Peyer's patch (tissue), 4 donors: ENCODE measurements at regions not wholly inside any gene's neighbourhood (a gene's known extent, or its start where the extent isn't known, plus 50 kb on each side); places are given as distances from the start of the nearest gene placed in this dataset.
"Not testable (repeated sequence)": the region's sequence is repeated elsewhere in the genome, so short reads cannot be mapped to it uniquely, and the experiment has no call there.

Source experiments
- DNase-seq, 3 donors: peaks; one replicate each; pipeline ENCODE4 v3.0.0-alpha.2; 2017 to 2019
- H3K27ac ChIP-seq, 4 donors: fragments of 200-600 bp; sonication (generic); one replicate each; pipeline ENCODE4 v1.5.1; 2016 to 2019
- H3K27me3 ChIP-seq, 2 donors: fragments of 200-600 bp; sonication (generic); one replicate each; pipeline ENCODE4 v1.5.1; 2019
- H3K36me3 ChIP-seq, 3 donors: fragments of 200-600 bp; sonication (generic); one replicate each; pipeline ENCODE4 v1.5.1; 2016 to 2019
- H3K4me1 ChIP-seq, 4 donors: fragments of 200-600 bp; sonication (generic); one replicate each; pipeline ENCODE4 v1.5.1; 2016 to 2019
- H3K4me3 ChIP-seq, 4 donors: fragments of 200-600 bp; sonication (generic); 1 replicate in 3 of 4; 2 replicates in 1 of 4; pipeline ENCODE4 v1.5.1; 2016 to 2019; ENCODE audit warnings: mild to moderate bottlenecking in 1 of 4
- H3K9me3 ChIP-seq, 4 donors: fragments of 200-600 bp; sonication (generic); one replicate each; pipeline ENCODE4 v1.5.1; 2016 to 2019; ENCODE audit warnings: mild to moderate bottlenecking in 1 of 4
- POLR2A ChIP-seq, 2 donors: fragments of 450-650 bp; IDR thresholded peaks; one replicate each; pipeline ENCODE4 v1.5.1; 2017; ENCODE audit warnings: antibody characterized with exemption in 2 of 2, mild to moderate bottlenecking in 2 of 2, moderate library complexity in 2 of 2
- TF ChIP-seq, protein P1 (sequence below), 6 experiments: fragments of 450-650 bp in 4 of 6; fragments of 200-600 bp in 2 of 6; sonication (generic) in 1 of 6; IDR thresholded peaks; one replicate each; pipeline ENCODE4 v1.5.1; 2017 to 2019; ENCODE audit warnings: antibody characterized with exemption in 6 of 6, mild to moderate bottlenecking in 3 of 6, moderate library complexity in 1 of 6

DNA sequence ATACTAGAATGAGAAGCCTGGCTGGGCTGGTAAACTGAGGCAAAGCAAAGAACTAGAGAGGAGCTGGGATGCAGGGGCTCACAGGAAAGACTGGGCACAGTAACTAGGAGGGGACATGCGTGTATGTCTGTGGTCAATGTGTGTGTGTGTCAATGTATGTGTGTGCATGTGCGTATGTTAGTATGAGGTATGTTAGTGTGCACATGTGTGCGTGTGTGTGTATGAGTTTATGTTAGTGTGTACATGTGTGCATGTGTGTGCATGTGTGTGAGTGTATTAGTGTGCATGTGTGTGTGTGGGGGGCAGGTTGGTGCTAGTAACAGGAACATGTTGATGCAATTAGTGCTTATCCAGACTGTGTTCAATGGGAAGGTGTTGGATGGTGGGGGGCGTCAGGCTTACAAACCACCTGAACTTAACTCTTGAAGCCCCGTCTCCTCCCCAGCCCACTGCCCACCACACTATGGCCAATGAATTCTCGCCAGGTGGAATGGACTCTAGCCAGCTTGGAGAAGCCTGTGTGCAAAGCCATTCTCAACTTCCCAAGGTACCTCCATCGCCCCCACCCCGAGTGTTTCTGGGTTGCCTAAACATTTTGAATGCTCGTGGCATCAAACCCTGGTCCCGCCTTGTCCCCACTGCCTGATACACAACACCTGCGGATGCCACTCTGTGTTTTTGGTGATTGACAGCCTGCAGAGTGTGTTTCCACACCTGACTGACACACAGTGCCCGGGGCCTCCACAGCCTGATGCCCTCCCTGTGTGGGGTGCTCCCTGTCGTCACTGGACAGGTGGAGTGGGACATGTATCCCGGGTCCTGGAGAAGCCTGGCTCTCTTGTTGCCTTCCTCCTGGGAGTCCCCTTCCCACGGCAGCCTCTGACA is 90.1 kb upstream of the ASB18 start:
- Histone ChIP-seq H3K9me3 (no peaks in the 10 kb centered on the region), H3K36me3 (no peaks in the 10 kb centered on the region), H3K27ac (no peak overlapping the region), H3K27me3 (no peaks in the 10 kb centered on the region), H3K4me3 (no peak overlapping the region), H3K4me1 (no peaks in the 10 kb centered on the region)
- no peak for TF ChIP-seq POLR2A (IDR thresholded peaks at IDR 0.05)
- TF ChIP-seq, protein P1, sequence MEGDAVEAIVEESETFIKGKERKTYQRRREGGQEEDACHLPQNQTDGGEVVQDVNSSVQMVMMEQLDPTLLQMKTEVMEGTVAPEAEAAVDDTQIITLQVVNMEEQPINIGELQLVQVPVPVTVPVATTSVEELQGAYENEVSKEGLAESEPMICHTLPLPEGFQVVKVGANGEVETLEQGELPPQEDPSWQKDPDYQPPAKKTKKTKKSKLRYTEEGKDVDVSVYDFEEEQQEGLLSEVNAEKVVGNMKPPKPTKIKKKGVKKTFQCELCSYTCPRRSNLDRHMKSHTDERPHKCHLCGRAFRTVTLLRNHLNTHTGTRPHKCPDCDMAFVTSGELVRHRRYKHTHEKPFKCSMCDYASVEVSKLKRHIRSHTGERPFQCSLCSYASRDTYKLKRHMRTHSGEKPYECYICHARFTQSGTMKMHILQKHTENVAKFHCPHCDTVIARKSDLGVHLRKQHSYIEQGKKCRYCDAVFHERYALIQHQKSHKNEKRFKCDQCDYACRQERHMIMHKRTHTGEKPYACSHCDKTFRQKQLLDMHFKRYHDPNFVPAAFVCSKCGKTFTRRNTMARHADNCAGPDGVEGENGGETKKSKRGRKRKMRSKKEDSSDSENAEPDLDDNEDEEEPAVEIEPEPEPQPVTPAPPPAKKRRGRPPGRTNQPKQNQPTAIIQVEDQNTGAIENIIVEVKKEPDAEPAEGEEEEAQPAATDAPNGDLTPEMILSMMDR (IDR thresholded peaks at IDR 0.05), result no peak
- DNase-seq, result no peak

DNA sequence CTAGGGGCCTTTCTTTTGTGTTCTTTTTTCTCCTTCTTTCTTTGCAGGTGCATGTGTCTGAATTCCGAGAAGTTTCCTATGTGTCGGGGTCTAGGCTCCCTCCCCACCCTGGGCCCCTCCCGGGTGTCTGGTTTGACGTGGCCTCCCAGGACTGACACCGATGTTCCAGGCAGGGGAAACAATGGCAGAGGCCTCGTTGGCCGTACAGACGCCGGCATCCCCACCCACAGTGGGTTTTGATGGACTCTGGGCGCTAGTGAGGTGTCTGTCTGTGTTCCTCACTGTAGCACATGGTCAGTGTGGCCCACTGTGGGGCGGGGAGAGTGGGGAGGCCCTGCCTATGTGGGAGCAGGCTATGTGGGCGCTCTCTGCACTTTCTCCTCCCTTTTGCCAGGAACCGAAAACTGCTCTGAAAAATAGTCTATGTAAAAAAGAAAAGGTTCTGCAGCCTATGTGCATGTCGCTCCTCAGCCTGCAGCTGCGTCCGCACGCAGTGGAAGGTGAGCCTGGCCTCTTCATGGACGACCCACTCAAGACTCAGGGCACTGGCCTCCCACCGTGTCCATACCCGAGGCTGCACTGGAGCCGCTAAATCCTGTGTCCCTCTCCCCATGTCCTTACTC is 90.9 kb upstream of the ASB18 start:
- Histone ChIP-seq H3K27me3 (no peaks in the 10 kb centered on the region), H3K4me1 (no peaks in the 10 kb centered on the region), H3K36me3 (no peaks in the 10 kb centered on the region), H3K9me3 (no peaks in the 10 kb centered on the region), H3K4me3 (no peak overlapping the region), H3K27ac (no peak overlapping the region)
- TF ChIP-seq, protein P1 (IDR thresholded peaks at IDR 0.05), result no peak
- no peak for TF ChIP-seq POLR2A (IDR thresholded peaks at IDR 0.05)
- no peak for DNase-seq

DNA sequence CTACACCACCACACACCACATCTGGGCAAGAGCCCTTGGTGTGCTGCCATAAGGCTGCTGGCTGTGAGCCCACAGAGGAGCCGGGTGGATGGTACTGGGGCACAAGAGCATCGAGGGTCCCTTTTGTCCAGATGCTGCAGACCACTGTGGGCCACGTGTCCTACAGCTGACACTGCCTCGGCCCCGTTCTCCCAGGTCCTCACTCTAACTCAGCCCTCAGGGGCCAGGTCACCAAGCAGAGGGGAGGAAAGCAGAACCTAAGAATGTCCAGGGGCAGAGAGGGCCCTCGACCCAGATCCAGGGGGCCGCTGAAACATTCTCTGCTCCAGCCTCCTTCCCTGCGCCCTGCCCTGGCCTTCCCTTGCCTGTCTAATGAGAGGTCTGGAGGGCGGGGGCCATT is 91.7 kb upstream of the ASB18 start:
- no peak overlapping the region for H3K4me3 ChIP-seq
- no peaks in the 10 kb centered on the region for H3K4me1 ChIP-seq
- H3K9me3 ChIP-seq, result no peaks in the 10 kb centered on the region
- TF ChIP-seq, protein P1 (IDR thresholded peaks at IDR 0.05), result no peak
- no peak for TF ChIP-seq POLR2A (IDR thresholded peaks at IDR 0.05)
- H3K27ac ChIP-seq, result no peak overlapping the region
- no peak for DNase-seq
- no peaks in the 10 kb centered on the region for H3K36me3 ChIP-seq
- no peaks in the 10 kb centered on the region for H3K27me3 ChIP-seq

DNA sequence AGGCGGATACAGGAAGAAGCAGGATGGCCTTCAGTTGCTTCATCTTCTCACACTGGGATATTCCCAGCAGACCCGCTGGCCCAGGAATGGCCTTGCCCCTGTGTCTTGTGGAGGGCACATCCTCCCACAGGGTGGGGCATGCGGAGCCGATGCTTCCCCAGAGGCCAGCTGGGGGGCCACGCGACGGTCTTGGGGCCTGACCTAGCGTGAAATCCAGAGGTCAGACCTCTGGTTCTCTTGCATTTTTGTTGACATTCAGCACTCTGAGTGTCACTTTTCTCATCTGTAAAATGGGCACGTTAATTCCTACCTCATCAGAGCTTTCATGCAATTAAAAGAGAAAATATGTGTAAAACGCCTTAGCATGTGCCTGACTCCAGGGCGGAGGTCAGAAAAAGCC is 92.1 kb upstream of the ASB18 start:
- not testable (repeated sequence) for H3K36me3 ChIP-seq, H3K4me1 ChIP-seq

DNA sequence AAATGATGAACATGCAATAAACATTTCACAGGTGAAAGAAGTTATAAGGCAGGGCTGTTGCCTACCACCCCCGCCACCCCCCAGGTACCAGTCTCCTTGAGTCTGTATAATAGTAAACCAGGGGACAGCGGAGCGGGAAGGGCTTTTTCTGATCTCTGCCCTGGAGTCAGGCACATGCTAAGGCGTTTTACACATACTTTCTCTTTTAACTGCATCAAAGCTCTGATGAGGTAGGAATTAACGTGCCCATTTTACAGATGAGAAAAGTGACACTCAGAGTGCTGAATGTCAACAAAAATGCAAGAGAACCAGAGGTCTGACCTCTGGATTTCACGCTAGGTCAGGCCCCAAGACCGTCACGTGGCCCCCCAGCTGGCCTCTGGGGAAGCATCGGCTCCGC is 94.3 kb upstream of the ASB18 start:
- H3K4me1 ChIP-seq, H3K36me3 ChIP-seq, H3K27me3 ChIP-seq, H3K4me3 ChIP-seq, DNase-seq, H3K9me3 ChIP-seq, H3K27ac ChIP-seq: not testable (repeated sequence)

More for the DNA sequence above, 92.1 kb upstream of the ASB18 start:
- DNase-seq, H3K27ac ChIP-seq, H3K9me3 ChIP-seq, H3K27me3 ChIP-seq, H3K4me3 ChIP-seq: not testable (repeated sequence)

DNA sequence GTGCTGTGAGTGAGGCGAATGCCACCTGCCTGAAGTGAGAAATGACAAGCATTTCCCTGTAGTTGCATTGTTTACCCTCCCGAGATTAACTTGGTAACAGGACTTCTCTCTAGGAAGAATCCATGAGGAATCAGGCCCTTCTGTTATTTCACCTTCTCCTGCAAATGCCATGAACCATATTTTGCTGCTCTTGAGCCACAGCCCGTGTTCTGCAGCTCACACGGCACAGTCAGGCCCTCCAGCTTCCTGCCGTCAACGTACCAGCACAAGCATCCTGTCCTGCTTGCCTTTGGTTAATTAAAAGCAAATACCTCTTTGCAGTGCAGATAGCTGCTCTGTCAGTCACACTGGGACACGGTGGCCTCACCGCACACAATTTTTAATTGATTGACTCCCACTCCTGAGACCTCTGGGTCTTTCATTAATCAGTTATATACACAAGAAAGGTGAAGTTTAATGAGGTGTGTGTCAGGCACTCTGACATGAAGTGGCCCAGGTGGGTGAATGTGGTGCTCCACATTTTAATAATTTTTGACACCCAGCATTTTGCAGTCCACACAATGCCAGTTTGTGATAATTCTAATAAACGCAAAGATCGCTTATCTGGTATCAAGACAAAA is 95.3 kb upstream of the ASB18 start:
- Histone ChIP-seq H3K27ac (no peak overlapping the region), H3K36me3 (no peaks in the 10 kb centered on the region), H3K27me3 (no peaks in the 10 kb centered on the region), H3K4me3 (no peak overlapping the region), H3K9me3 (no peaks in the 10 kb centered on the region), H3K4me1 (no peaks in the 10 kb centered on the region)
- DNase-seq, result no peak
- TF ChIP-seq POLR2A (IDR thresholded peaks at IDR 0.05), result no peak
- TF ChIP-seq, protein P1 (IDR thresholded peaks at IDR 0.05), result no peak
